ENCODE measurements at regions not wholly inside any gene's neighbourhood (a gene's known extent, or its start where the extent isn't known, plus 50 kb on each side); places are given as distances from the start of the nearest gene placed in this dataset.

GRCh38 chr14:99023371-99023770, 248.6 kb downstream of the BCL11B start:
- no peak overlapping the region for H3K27ac ChIP-seq
- no peak for TF ChIP-seq CTCF (IDR thresholded peaks at IDR 0.05)
- TF ChIP-seq EP300 (IDR thresholded peaks at IDR 0.05) = no peak
- TF ChIP-seq POLR2A (IDR thresholded peaks at IDR 0.05) = no peak
- no peaks in the 10 kb centered on the region for H3K36me3 ChIP-seq
- no peak overlapping the region for H3K4me3 ChIP-seq
- no peaks in the 10 kb centered on the region for H3K9me3 ChIP-seq
- H3K27me3 ChIP-seq = no peaks in the 10 kb centered on the region
- 59 to 93% methylated on average over 1 of the region's 1 CpG for WGBS, 2 donors
- H3K4me1 ChIP-seq = no peaks in the 10 kb centered on the region
- no peak for DNase-seq (ENCODE audit: low spot score in 2 of 2)

GRCh38 chr14:99024926-99025325, 247.1 kb downstream of the BCL11B start:
- DNase-seq (ENCODE audit: low spot score in 2 of 2) = no peak
- no peak for TF ChIP-seq POLR2A (IDR thresholded peaks at IDR 0.05)
- TF ChIP-seq EP300 (IDR thresholded peaks at IDR 0.05) = no peak
- no peak for TF ChIP-seq CTCF (IDR thresholded peaks at IDR 0.05)
- Histone ChIP-seq H3K27ac (no peak overlapping the region), H3K27me3 (no peaks in the 10 kb centered on the region), H3K36me3 (no peaks in the 10 kb centered on the region), H3K9me3 (no peaks in the 10 kb centered on the region), H3K4me1 (no peaks in the 10 kb centered on the region), H3K4me3 (no peak overlapping the region)
- WGBS, 2 donors = 59 to 72% methylated on average over 4 of the region's 4 CpGs

GRCh38 chr14:99025418-99025817, 246.6 kb downstream of the BCL11B start:
- Histone ChIP-seq H3K36me3 (no peaks in the 10 kb centered on the region), H3K4me1 (no peaks in the 10 kb centered on the region), H3K27ac (no peak overlapping the region), H3K9me3 (no peaks in the 10 kb centered on the region), H3K4me3 (no peak overlapping the region), H3K27me3 (no peaks in the 10 kb centered on the region)
- 93 to 97% methylated on average over 11 of the region's 11 CpGs for WGBS, 2 donors
- TF ChIP-seq CTCF (IDR thresholded peaks at IDR 0.05) = no peak
- no peak for TF ChIP-seq POLR2A (IDR thresholded peaks at IDR 0.05)
- TF ChIP-seq EP300 (IDR thresholded peaks at IDR 0.05) = no peak
- DNase-seq (ENCODE audit: low spot score in 2 of 2) = no peak

- WGBS, 2 donors = 21 to 40% methylated on average over 2 of the region's 2 CpGs
- no peak for DNase-seq (ENCODE audit: low spot score in 2 of 2)
- no peaks in the 10 kb centered on the region for H3K9me3 ChIP-seq
- no peaks in the 10 kb centered on the region for H3K27me3 ChIP-seq
- H3K4me1 ChIP-seq = no peaks in the 10 kb centered on the region
- H3K4me3 ChIP-seq = no peak overlapping the region
- H3K36me3 ChIP-seq = no peaks in the 10 kb centered on the region
- TF ChIP-seq EP300 (IDR thresholded peaks at IDR 0.05) = no peak
- TF ChIP-seq CTCF (IDR thresholded peaks at IDR 0.05) = no peak
- H3K27ac ChIP-seq = no peak overlapping the region
Observed at GRCh38 chr14:99026471-99026870, 245.5 kb downstream of the BCL11B start.

- no peaks in the 10 kb centered on the region for H3K27me3 ChIP-seq
- no peaks in the 10 kb centered on the region for H3K9me3 ChIP-seq
- no peak overlapping the region for H3K27ac ChIP-seq
- no peak for TF ChIP-seq CTCF (IDR thresholded peaks at IDR 0.05)
- no peak for TF ChIP-seq EP300 (IDR thresholded peaks at IDR 0.05)
- no peak for TF ChIP-seq POLR2A (IDR thresholded peaks at IDR 0.05)
- no peak overlapping the region for H3K4me3 ChIP-seq
- no peak for DNase-seq (ENCODE audit: low spot score in 2 of 2)
- 88 to 90% methylated on average over 6 of the region's 6 CpGs for WGBS, 2 donors
- no peaks in the 10 kb centered on the region for H3K4me1 ChIP-seq
- H3K36me3 ChIP-seq = no peaks in the 10 kb centered on the region
Observed at GRCh38 chr14:99028041-99028440, 244.0 kb downstream of the BCL11B start.
